MM.1S (cell line): ENCODE measurements at regions not wholly inside any gene's neighbourhood (a gene's known extent, or its start where the extent isn't known, plus 50 kb on each side); places are given as distances from the start of the nearest gene placed in this dataset.

Experiments used
- EZH2 ChIP-seq: fragments of 300-600 bp; sonication (generic); optimal IDR thresholded peaks from 2 replicates; pipeline ENCODE3; 2017; ENCODE audit warnings: low read depth, mild to moderate bottlenecking, antibody characterized with exemption, low read length, mixed read lengths
- EZH2phosphoT487 ChIP-seq: fragments of 300-600 bp; sonication (generic); IDR thresholded peaks from 2 replicates; pipeline ENCODE4 v1.6.1; 2018; ENCODE audit warnings: antibody characterized with exemption, low read length
- TF ChIP-seq, protein P1 (sequence below): fragments of 300-600 bp; sonication (generic); IDR thresholded peaks from 2 replicates; pipeline ENCODE4 v1.5.1; 2016; ENCODE audit warnings: antibody characterized with exemption, low read length, mixed read lengths

- no peak for TF ChIP-seq EZH2
- TF ChIP-seq, protein P1, sequence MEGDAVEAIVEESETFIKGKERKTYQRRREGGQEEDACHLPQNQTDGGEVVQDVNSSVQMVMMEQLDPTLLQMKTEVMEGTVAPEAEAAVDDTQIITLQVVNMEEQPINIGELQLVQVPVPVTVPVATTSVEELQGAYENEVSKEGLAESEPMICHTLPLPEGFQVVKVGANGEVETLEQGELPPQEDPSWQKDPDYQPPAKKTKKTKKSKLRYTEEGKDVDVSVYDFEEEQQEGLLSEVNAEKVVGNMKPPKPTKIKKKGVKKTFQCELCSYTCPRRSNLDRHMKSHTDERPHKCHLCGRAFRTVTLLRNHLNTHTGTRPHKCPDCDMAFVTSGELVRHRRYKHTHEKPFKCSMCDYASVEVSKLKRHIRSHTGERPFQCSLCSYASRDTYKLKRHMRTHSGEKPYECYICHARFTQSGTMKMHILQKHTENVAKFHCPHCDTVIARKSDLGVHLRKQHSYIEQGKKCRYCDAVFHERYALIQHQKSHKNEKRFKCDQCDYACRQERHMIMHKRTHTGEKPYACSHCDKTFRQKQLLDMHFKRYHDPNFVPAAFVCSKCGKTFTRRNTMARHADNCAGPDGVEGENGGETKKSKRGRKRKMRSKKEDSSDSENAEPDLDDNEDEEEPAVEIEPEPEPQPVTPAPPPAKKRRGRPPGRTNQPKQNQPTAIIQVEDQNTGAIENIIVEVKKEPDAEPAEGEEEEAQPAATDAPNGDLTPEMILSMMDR = no peak
- no peak for TF ChIP-seq EZH2phosphoT487
Measured at GRCh38 chr18:37869051-37869450, 303.5 kb upstream of the CELF4 start.
